MG63 (cell line): ENCODE measurements at regions not wholly inside any gene's neighbourhood (a gene's known extent, or its start where the extent isn't known, plus 50 kb on each side); places are given as distances from the start of the nearest gene placed in this dataset.

Experiments used
- DNase-seq: peaks from one replicate; pipeline ENCODE4 v3.0.0-alpha.2; 2020
- H3K27me3 ChIP-seq: fragments of 250-450 bp; sonication (Bioruptor Pico); 2 replicates; pipeline ENCODE4 v1.5.1; 2020; ENCODE audit warnings: mild to moderate bottlenecking, moderate library complexity
- H3K36me3 ChIP-seq: fragments of 250-450 bp; sonication (Bioruptor Pico); 2 replicates; pipeline ENCODE4 v1.5.1; 2020; ENCODE audit warnings: mild to moderate bottlenecking, moderate library complexity
- H3K4me3 ChIP-seq: fragments of 250-450 bp; sonication (Bioruptor Pico); 2 replicates; pipeline ENCODE4 v1.5.1; 2020; ENCODE audit warnings: mild to moderate bottlenecking, moderate library complexity
- H3K9me3 ChIP-seq: fragments of 250-450 bp; sonication (Bioruptor Pico); 2 replicates; pipeline ENCODE4 v1.5.1; 2020; ENCODE audit warnings: mild to moderate bottlenecking, moderate library complexity

DNA sequence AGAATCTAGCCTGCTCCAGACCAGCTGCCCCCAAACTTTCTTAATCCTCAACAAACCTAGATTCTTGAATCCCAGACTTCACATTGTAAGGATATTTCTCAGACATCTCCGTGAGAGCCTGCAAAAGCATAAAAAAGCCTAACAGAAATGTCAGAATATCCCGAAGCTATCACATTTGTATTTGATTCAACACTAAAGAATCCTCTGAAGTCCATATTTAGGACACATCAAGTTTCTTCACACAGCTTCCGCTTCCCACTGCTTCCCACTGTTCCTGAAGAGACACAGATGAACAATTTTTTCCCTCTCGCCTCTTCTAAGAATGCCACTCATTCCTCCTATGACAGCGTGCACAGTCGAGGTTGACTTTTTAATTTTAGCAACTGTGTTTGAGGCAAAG lies 396.2 kb upstream of the IGFBP3 start:
- Histone ChIP-seq H3K36me3 (no peaks in the 10 kb centered on the region), H3K27me3 (no peaks in the 10 kb centered on the region), H3K4me3 (no peak overlapping the region), H3K9me3 (0 out of 2 replicates have a peak, but pooled peaks cover 2% of the 10 kb centered on the region)
- no peak for DNase-seq

DNA sequence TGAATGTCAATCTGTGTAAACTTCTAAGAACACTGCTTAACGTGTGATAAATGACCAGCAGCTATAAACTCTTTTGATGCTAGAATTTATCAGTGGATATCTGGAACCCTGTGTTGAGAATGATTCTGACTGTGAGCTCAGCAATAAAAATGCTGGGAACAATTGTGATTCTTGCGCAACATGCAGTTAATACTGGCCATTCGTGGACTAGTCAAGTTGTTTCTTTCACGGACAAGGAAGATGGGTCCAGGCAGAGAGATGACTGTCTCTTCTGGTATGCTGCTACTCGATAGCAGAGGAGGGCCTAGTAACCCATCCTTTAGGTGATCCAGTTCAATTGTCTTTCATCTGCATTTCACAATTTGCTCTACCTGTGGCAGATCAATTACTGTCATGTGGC lies 394.8 kb upstream of the IGFBP3 start:
- Histone ChIP-seq H3K9me3 (0 out of 2 replicates have a peak, but pooled peaks cover 2% of the 10 kb centered on the region), H3K4me3 (no peak overlapping the region), H3K27me3 (no peaks in the 10 kb centered on the region), H3K36me3 (no peaks in the 10 kb centered on the region)
- DNase-seq, result no peak

DNA sequence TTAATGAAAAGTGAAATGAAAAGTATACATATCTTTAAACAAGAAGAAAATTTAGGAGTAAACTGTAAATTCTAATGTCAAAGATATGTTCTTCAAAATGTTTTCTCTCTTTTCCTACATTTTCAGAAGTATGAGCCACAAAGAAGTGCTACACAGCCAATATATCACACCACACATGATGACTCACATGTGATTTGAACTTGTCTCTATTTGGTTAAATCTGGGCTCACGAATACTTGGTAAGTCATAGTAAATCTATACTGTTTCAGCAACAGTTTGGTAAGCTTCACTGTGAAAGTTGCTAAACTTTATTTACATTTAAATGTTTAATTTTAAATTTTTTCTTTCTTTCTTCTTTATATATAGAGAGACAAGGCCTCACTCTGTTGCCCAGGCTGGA lies 380.6 kb upstream of the IGFBP3 start:
- no peak for DNase-seq

DNA sequence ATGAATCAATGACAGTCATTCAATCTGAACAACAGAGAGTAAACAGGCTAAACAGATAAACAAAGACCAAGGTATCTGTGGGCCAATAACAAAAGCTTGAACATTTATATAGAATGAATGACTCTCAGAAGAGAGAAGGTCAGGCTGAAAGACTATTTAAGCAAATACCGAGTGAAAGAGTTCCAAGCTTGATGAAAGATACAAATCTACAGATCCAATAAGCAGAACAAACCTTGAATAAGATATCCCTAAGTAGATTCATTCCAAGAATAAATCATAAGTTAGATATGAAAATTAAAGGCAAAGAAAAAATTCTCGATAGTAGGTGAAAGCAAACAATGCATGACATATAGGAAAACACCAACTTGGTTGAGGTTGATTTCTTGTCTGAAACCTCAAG lies 376.4 kb upstream of the IGFBP3 start:
- DNase-seq, result no peak
- H3K9me3 ChIP-seq, result peaks cover 12% of the 10 kb centered on the region
- H3K36me3 ChIP-seq, result no peaks in the 10 kb centered on the region
- no peaks in the 10 kb centered on the region for H3K27me3 ChIP-seq
- H3K4me3 ChIP-seq, result no peak overlapping the region

More for the DNA sequence above, 380.6 kb upstream of the IGFBP3 start:
- peaks cover 12% of the 10 kb centered on the region for H3K9me3 ChIP-seq
- H3K27me3 ChIP-seq, result no peaks in the 10 kb centered on the region
- no peaks in the 10 kb centered on the region for H3K36me3 ChIP-seq
- no peak overlapping the region for H3K4me3 ChIP-seq

DNA sequence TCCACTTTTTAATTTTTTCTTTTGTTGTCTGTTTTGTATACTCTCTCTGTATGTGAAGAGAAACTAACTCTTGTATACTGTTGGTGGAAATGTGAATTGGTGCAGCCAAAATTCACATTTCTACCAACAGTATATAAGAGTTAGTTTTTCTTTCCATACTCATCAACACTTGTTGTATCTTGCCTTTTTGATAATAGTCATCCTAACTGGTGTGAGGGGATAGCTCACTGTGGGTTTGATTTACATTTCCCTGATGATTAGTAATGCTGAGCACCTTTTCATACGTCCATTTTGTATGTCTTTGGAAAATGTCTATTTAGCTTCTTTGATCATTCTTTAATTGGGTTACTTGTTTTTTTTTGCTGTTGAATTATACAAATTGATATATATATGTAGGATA lies 375.5 kb upstream of the IGFBP3 start:
- DNase-seq, result no peak
- Histone ChIP-seq H3K4me3 (no peak overlapping the region), H3K9me3 (peaks cover 12% of the 10 kb centered on the region), H3K36me3 (no peaks in the 10 kb centered on the region), H3K27me3 (no peaks in the 10 kb centered on the region)

DNA sequence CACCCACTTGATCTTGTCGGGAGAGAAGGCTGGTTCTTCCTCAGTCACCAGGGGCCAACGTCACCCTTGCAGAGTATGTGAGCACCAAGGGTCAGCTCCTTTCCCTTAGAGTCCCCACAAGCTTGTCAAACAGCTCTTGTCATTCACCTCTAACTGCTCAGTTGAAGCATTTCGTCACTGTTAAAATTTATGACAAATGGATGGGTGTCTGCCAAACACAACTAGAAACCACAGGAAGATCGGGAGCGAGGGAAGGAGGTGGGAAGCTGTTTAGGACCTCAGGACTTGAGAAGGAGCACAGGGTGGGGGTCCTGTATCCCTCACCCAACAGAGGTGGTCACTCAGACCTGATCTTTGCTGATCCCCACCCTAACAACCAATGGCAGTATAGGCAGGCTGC lies 373.3 kb upstream of the IGFBP3 start:
- Histone ChIP-seq H3K9me3 (peaks cover 12% of the 10 kb centered on the region), H3K27me3 (no peaks in the 10 kb centered on the region), H3K36me3 (no peaks in the 10 kb centered on the region), H3K4me3 (no peak overlapping the region)
- DNase-seq, result no peak

DNA sequence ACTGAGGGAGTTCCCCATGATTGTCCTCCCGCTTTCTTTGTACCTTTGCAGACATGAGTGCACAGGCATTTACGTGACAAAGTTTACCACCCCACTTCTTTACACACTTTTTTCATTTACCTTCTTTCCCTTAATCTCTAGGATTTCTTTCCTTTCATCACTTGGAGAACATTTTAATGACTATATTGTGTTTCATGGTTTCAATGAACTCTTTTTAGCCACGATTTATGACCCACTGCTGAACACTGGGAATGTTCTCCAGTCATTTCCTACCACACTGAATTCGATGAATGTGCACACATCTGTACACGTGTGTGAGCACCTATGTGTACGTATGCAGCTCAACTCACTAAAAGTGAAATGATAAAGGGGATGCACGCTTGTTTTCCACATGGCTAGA lies 371.7 kb upstream of the IGFBP3 start:
- no peak for DNase-seq
- H3K36me3 ChIP-seq, result no peaks in the 10 kb centered on the region
- H3K9me3 ChIP-seq, result peaks cover 8% of the 10 kb centered on the region; the same call in 1 of the 2 replicates
- no peak overlapping the region for H3K4me3 ChIP-seq
- H3K27me3 ChIP-seq, result no peaks in the 10 kb centered on the region

DNA sequence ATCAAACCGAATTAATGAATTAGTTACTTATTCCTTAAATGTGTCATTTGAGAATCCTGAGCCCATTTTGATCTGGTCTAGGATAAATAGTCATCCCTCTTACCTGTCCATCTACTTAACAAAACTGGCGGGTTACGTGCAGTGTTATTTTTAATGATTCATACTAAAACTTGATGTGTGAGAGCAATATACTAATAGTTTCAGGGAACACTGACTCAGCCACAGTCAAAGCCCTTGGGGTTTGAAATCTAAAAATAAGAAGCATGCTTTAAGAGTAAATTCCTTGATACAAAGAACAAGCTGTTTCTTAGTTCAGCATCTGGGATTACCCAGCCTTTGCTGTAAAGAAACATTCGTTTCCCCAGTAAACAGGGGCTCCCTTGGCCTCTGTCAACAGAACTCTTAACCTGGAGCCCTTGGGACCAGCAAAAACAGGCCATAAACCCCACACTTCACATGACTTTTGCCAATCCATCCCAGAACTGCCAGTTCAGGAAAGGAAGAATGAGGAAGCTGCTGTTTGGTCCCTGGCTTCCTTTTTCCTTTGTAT lies 370.6 kb upstream of the IGFBP3 start:
- no peaks in the 10 kb centered on the region for H3K27me3 ChIP-seq
- peak; percentile 2 for DNase-seq
- H3K9me3 ChIP-seq, result no peaks in the 10 kb centered on the region
- H3K36me3 ChIP-seq, result no peaks in the 10 kb centered on the region
- no peak overlapping the region for H3K4me3 ChIP-seq

DNA sequence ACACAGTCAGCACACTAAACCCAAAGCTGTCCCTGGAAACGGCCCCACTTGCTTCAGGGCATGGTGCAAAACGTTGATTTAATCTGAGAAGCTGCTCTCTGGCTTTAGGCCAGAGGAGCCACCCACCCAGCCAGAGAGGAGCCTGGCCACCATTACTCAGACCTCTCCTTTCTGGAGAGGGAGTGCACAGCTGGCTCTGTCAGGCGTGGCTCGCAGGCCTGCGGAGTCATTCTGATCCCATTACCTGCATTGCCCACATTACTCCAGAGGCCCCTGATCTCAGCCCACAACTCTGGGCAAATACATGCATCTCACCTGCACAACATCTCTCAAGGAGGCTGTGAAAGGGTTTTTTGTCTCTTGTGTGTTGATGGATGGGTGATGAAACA lies 370.0 kb upstream of the IGFBP3 start:
- DNase-seq, result peak; percentile 51
- no peak overlapping the region for H3K4me3 ChIP-seq
- no peaks in the 10 kb centered on the region for H3K27me3 ChIP-seq
- no peaks in the 10 kb centered on the region for H3K9me3 ChIP-seq
- no peaks in the 10 kb centered on the region for H3K36me3 ChIP-seq

DNA sequence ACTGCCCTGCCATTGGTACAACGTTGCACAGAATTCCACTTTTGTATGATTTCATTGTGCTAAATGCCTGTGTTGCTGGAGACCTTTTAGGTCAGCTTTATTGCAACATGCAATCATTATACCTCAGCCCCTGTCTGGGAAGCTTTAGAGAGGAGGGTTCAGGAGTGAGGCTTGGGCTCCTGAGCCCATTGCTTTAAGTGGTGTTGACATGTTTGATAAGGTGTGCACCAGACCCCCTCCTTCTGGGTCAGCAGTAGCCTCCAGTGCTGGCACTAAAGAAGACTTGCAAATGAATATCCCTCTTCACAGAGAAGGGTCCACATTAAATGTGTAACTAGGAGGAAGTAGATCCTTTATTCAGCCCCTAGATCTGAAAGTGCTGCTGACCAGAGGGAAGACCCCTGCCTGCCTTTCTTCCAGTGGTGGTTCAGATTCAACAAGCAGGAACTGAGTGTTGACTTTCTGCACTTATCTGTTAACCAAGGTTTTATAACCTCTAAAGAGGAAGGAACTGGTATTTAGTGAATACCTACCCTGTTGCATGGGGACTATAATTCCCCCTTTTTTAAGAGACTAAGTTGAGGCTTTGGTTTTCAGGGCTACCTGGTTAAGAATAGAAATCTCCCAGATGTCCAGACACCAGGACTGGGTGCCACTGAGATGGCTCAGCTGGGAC lies 369.4 kb upstream of the IGFBP3 start:
- Histone ChIP-seq H3K36me3 (no peaks in the 10 kb centered on the region), H3K27me3 (no peaks in the 10 kb centered on the region), H3K4me3 (no peak overlapping the region), H3K9me3 (no peaks in the 10 kb centered on the region)
- no peak for DNase-seq

DNA sequence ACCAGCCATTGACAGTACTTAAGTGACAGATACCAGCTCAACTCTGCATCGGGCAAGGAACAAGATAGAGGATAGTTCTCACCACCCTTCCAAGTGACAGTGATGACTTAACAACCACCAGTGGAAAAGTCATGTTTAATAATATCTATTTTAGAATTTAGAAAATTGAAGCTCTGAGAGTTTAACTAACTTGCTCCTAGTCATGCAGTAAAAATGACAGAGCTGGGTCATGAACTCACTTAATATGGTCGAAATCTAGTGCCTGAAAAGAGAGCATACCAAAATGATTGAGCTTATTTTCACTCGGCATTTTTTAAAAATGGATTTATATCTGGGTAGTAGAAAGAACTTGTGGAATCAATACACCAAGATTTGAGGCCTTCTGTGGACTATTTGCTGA lies 367.8 kb upstream of the IGFBP3 start:
- Histone ChIP-seq H3K36me3 (no peaks in the 10 kb centered on the region), H3K4me3 (no peak overlapping the region), H3K9me3 (no peaks in the 10 kb centered on the region), H3K27me3 (no peaks in the 10 kb centered on the region)
- no peak for DNase-seq

DNA sequence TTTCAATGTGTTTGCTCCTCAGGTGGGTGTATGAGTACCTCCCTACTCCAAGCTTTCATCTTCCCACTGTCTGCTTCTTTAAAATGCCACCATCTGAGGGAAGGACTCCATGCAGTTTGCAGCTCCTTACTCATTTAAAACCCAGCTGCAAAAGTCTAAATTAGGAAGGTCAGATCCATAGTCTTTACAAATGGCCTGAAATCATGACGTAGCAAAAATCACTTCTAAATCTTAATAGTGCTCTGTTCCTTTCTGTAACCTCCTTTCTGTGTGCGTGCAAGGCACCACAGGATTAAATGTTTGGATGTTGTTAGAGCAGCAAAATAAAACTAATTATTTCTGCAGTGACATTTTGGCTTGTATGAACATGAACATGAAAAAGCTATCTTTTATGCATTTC lies 366.9 kb upstream of the IGFBP3 start:
- no peak for DNase-seq
- Histone ChIP-seq H3K27me3 (no peaks in the 10 kb centered on the region), H3K9me3 (no peaks in the 10 kb centered on the region), H3K4me3 (no peak overlapping the region), H3K36me3 (no peaks in the 10 kb centered on the region)

DNA sequence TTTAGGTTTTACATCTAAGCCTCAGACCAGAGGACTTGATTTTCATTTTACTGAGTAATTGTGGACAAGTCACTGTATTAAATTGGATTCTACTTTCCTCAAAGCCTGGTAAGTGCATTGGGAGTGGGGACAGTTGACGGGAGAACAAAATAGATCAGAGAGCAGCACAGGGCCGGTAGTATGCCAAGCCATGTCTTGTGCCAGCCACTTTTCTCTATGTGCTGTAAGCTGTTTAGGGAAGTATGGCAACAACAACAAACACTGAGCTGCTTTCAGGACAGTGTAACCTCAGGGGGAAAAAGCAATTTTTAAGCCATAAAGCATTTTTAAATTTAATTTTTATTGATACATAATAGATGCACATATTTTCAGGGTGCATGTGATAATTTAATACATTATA lies 365.9 kb upstream of the IGFBP3 start:
- H3K9me3 ChIP-seq, result no peaks in the 10 kb centered on the region
- H3K4me3 ChIP-seq, result no peak overlapping the region
- H3K36me3 ChIP-seq, result no peaks in the 10 kb centered on the region
- no peak for DNase-seq
- no peaks in the 10 kb centered on the region for H3K27me3 ChIP-seq

DNA sequence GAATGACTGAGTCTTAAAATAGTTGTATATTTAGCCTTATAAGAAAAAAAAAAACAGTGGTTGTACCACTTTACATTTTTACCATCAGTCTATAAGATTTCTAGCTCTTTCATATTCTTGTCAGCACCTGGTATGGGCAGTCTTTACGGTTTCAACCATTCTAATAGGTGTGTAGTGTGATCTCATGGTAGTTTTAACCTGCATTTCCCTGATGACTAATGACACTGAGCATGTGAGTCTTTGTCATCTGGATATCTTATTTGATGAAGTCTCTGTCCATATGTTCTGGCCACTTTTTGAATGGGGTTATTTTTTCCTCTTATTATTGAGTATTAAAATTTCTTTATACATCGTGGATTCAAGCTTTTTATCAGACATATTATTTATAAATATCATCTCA lies 365.3 kb upstream of the IGFBP3 start:
- no peaks in the 10 kb centered on the region for H3K36me3 ChIP-seq
- no peaks in the 10 kb centered on the region for H3K9me3 ChIP-seq
- DNase-seq, result no peak
- no peaks in the 10 kb centered on the region for H3K27me3 ChIP-seq
- H3K4me3 ChIP-seq, result no peak overlapping the region

DNA sequence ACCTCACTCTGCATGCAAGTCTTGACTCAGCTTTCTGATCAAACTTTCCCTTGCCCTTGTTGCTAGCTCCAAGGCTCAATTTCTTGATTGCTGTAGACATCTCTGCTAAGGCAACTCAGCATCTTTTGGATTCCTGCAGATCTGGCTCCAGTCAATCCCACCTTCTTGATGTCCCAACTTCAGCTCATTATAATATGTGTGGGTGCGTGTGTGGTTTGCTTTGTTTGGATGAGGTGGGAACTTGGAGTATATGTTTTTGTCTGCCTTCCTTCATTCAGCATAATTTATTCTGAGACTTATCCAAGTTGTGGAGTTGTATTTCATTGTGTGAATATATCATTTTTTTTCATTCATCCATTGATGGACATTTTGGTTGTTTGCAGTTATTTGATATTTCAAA lies 364.8 kb upstream of the IGFBP3 start:
- DNase-seq, result no peak
- Histone ChIP-seq H3K4me3 (no peak overlapping the region), H3K9me3 (no peaks in the 10 kb centered on the region), H3K36me3 (no peaks in the 10 kb centered on the region), H3K27me3 (no peaks in the 10 kb centered on the region)

DNA sequence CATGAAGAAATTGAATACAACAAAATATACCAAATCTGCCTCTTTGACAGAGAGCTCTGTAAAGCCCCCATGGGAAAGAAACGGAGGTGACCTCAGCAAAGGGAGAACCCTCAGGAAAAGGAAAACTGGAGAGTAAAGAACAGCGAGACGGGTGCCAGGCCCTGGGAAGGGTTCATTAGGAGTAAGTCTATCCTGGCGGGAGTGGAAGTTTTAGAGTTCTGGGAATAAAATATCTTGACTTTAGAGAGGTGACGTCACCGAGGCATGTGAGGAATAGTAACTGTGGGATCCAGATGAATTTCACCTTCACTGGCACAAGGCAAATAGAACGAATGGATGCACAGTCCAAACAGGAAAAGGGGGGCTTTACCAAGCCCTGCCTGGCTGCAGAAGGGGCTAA lies 362.8 kb upstream of the IGFBP3 start:
- H3K27me3 ChIP-seq, result no peaks in the 10 kb centered on the region
- H3K4me3 ChIP-seq, result no peak overlapping the region
- no peaks in the 10 kb centered on the region for H3K9me3 ChIP-seq
- no peaks in the 10 kb centered on the region for H3K36me3 ChIP-seq
- DNase-seq, result no peak

DNA sequence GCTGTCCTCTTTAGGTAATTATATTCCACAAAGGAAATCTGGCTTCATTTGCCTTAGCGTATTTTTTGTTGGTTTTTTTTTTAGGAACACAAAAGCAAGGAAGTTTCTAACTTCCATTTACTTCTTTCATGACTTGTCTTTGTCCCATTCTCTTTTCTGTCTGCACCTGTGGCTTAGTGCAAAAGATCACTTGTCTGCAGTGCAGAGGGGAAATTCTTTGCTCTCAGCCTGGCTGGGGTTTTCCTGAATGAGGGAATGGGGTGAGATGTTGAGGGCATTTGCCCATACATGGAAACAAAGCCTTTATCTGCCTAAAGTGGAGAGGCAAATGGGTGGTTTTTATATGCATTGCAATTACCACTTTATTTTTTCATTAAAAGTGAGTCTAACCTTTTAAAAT lies 361.1 kb upstream of the IGFBP3 start:
- Histone ChIP-seq H3K9me3 (no peaks in the 10 kb centered on the region), H3K27me3 (no peaks in the 10 kb centered on the region), H3K4me3 (no peak overlapping the region), H3K36me3 (no peaks in the 10 kb centered on the region)
- no peak for DNase-seq

DNA sequence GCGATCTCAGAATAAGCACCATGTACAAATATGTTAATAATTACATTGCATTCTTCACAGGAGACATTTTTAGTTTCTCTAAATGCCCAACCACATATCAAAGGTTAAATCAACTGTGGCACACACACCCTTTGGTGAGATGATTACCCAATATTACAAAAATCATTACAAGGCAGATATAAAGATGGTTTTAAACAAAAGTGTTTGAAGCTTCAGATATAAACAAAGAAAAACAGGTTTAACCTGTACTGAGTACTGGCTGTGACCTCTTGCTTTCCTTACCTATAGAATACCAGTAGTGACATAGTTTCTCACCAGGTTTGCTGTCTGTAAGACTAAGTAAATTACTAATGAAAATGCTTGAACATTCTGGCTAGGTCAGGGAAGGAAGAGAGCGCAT lies 360.0 kb upstream of the IGFBP3 start:
- H3K36me3 ChIP-seq, result no peaks in the 10 kb centered on the region
- no peak for DNase-seq
- H3K4me3 ChIP-seq, result no peak overlapping the region
- no peaks in the 10 kb centered on the region for H3K9me3 ChIP-seq
- no peaks in the 10 kb centered on the region for H3K27me3 ChIP-seq
